OCI-LY3 (cell line): ENCODE measurements at regions not wholly inside any gene's neighbourhood (a gene's known extent, or its start where the extent isn't known, plus 50 kb on each side); places are given as distances from the start of the nearest gene placed in this dataset.

Experiments
- H2AFZ ChIP-seq: fragments of 200-600, 300-600 bp; shearing (Covaris generic); 2 replicates; pipeline ENCODE4 v1.6.0; 2014; ENCODE audit warnings: antibody characterized with exemption, low read depth, low read length
- H3K27ac ChIP-seq: fragments of 200-600, 300-600 bp; sonication (generic); 2 replicates; pipeline ENCODE4 v1.5.1; 2014; ENCODE audit warnings: mild to moderate bottlenecking, low read length, moderate library complexity, mixed read lengths
- H3K27me3 ChIP-seq: fragments of 200-600, 300-600 bp; sonication (generic); 2 replicates; pipeline ENCODE4 v1.6.1; 2014; ENCODE audit warnings: low read depth, low read length, mixed read lengths
- H3K36me3 ChIP-seq: fragments of 200-600, 300-600 bp; sonication (generic); replicated peaks from 2 replicates; pipeline ENCODE3; 2014; ENCODE audit warnings: low read depth, low read length, mixed read lengths
- H3K4me1 ChIP-seq: fragments of 300-600, 200-600 bp; sonication (generic); 2 replicates; pipeline ENCODE4 v1.6.1; 2014; ENCODE audit warnings: low read length, mixed read lengths
- H3K4me2 ChIP-seq: fragments of 200-600, 300-600 bp; sonication (generic); 2 replicates; pipeline ENCODE4 v1.6.1; 2014; ENCODE audit warnings: low read length, mixed read lengths
- H3K4me3 ChIP-seq: fragments of 300-600, 200-600 bp; sonication (generic); 2 replicates; pipeline ENCODE4 v1.5.1; 2014; ENCODE audit warnings: antibody characterized with exemption, mild to moderate bottlenecking, low read length, moderate library complexity
- H3K79me2 ChIP-seq: fragments of 300-600, 200-600 bp; shearing (Covaris generic); 2 replicates; pipeline ENCODE4 v1.6.1; 2014; ENCODE audit warnings: mild to moderate bottlenecking, low read length, mixed read lengths
- H3K9ac ChIP-seq: fragments of 300-600, 200-600 bp; shearing (Covaris generic); 2 replicates; pipeline ENCODE4 v1.6.0; 2014; ENCODE audit warnings: mild to moderate bottlenecking, low read length, moderate library complexity
- H3K9me3 ChIP-seq: fragments of 200-600, 300-600 bp; shearing (Covaris generic); 2 replicates; pipeline ENCODE4 v1.6.1; 2014; ENCODE audit warnings: low read length, mixed read lengths; ENCODE audit not compliant: insufficient read depth
- H4K20me1 ChIP-seq: fragments of 200-600, 300-600 bp; sonication (generic); 2 replicates; pipeline ENCODE4 v1.6.1; 2016; ENCODE audit warnings: low read length, mixed read lengths; ENCODE audit not compliant: insufficient read depth
- EZH2phosphoT487 ChIP-seq: fragments of 200-600 bp; shearing (Covaris generic); IDR thresholded peaks from 2 replicates; pipeline ENCODE4 v1.6.1; 2018; ENCODE audit warnings: antibody characterized with exemption, mixed run types, low read depth
- TF ChIP-seq, protein P1 (sequence below): fragments of 200-600, 300-600 bp; sonication (generic); IDR thresholded peaks from 2 replicates; pipeline ENCODE4 v1.5.1; 2014; ENCODE audit warnings: antibody characterized with exemption, low read length, low read depth

DNA sequence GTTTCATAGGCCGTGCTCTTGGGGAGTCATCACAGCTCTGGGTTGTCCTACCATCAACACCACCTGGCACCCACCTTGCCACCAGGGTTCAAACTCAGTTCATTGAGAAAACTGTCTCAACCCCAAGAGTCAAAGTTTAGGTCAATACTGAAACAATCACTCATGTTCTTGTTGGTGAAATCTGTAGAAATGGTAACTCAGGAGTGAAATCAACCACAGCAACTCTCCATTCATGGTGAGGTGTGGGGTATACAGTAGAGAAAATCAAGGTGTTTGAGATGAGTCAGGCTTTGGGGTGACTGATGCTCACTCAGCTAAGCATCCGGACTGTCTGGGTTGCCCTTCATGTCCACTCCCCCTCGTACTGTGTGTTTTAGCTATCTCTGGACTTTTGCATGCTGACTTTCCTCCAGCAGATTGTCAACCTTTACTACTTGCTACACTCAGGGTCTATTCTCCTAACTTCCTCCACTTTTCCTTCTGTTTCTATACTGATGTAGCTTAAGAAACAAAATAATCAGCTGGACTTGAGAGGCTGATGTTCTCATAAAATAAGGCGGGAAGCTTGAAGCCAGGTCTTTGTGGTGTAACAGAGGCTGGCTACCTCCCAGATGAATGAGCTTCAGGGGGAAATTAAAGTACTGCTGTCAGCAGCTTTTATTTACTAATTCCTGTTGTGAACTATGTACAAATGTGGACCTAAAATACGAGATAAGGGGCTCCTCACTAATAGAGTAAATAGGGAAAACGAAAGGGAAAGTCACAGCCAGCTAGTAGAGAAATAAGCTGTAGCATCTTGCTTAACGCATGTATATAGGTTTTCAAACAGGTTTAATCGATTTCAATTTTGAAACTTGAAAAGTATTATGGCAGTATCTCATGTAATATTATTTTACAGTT is 173.6 kb upstream of the AKR1E2 start:
- 0 out of 2 replicates have a peak overlapping the region, but pooled peaks have one; percentile 32 for H2AFZ ChIP-seq
- no peaks in the 10 kb centered on the region for H3K36me3 ChIP-seq
- no peak for TF ChIP-seq EZH2phosphoT487
- TF ChIP-seq, protein P1, sequence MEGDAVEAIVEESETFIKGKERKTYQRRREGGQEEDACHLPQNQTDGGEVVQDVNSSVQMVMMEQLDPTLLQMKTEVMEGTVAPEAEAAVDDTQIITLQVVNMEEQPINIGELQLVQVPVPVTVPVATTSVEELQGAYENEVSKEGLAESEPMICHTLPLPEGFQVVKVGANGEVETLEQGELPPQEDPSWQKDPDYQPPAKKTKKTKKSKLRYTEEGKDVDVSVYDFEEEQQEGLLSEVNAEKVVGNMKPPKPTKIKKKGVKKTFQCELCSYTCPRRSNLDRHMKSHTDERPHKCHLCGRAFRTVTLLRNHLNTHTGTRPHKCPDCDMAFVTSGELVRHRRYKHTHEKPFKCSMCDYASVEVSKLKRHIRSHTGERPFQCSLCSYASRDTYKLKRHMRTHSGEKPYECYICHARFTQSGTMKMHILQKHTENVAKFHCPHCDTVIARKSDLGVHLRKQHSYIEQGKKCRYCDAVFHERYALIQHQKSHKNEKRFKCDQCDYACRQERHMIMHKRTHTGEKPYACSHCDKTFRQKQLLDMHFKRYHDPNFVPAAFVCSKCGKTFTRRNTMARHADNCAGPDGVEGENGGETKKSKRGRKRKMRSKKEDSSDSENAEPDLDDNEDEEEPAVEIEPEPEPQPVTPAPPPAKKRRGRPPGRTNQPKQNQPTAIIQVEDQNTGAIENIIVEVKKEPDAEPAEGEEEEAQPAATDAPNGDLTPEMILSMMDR = no peak
- H3K27me3 ChIP-seq = no peaks in the 10 kb centered on the region
- H4K20me1 ChIP-seq = no peaks in the 10 kb centered on the region
- no peak overlapping the region for H3K4me3 ChIP-seq
- H3K9ac ChIP-seq = peak overlapping the region; percentile 4; the same call in 1 of the 2 replicates
- H3K4me2 ChIP-seq = peak overlapping the region; percentile 15
- peak overlapping the region; percentile 74 for H3K27ac ChIP-seq
- peaks cover 38% of the 10 kb centered on the region for H3K4me1 ChIP-seq
- H3K79me2 ChIP-seq = no peaks in the 10 kb centered on the region
- H3K9me3 ChIP-seq = no peaks in the 10 kb centered on the region

DNA sequence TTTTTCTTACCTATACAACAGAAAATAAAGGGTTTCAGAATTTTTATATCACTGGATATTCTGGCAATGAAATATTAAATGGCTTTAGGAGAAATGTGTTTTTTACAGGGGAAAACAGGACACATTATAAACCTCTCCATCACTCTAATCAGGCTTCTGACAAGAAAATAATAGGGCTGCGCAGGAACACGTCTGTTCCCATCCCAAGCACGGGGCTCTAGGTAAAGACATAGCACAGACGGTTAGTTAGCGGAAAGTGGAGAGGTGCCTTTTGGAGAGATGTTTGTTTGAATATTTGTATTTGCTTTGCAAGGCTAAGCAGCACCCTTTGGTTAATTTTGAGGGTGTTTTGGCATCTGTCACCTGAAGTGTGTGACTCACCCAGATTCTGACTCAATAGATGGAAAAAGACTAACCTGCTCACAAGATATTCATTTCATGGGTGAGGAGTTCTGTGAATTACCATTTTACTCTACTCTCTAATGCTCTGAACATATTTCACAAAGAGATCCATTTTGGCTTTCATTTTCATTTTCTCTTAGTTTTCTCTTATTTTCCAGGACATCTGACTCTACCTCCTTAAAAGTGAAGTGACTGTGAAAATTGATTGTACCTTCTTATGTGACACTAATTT is 174.5 kb upstream of the AKR1E2 start:
- H3K27me3 ChIP-seq = no peaks in the 10 kb centered on the region
- peak overlapping the region; percentile 15 for H3K4me2 ChIP-seq
- H2AFZ ChIP-seq = peak overlapping the region; percentile 32; the same call in 1 of the 2 replicates
- peak overlapping the region; percentile 4; the same call in 1 of the 2 replicates for H3K9ac ChIP-seq
- H3K4me3 ChIP-seq = no peak overlapping the region
- H3K79me2 ChIP-seq = no peaks in the 10 kb centered on the region
- no peaks in the 10 kb centered on the region for H3K36me3 ChIP-seq
- TF ChIP-seq EZH2phosphoT487 = no peak
- TF ChIP-seq, protein P1 = no peak
- H3K27ac ChIP-seq = peak overlapping the region; percentile 74
- H3K9me3 ChIP-seq = no peaks in the 10 kb centered on the region
- no peaks in the 10 kb centered on the region for H4K20me1 ChIP-seq
- H3K4me1 ChIP-seq = peaks cover 38% of the 10 kb centered on the region

DNA sequence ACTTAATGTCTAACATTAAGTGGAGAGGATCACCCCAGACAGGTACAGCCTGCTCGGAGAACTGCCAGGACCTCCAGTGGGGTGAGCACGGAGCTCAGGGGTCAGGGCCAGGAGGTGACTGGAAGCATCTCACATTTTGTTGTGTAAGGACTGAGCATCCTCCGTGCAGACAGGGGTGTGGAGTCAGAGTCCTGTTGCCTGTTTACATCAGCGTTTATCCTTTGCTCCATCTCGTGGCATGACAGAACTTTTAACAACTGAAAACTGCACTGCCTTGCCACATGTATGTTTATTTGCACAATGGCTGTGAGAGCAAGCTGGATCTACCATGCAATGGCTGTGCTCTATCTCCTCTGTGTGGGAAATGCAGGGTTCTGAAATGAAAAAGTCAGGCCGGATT is 175.4 kb upstream of the AKR1E2 start:
- H3K79me2 ChIP-seq = no peaks in the 10 kb centered on the region
- H3K4me1 ChIP-seq = peaks cover 37% of the 10 kb centered on the region
- H3K36me3 ChIP-seq = no peaks in the 10 kb centered on the region
- no peaks in the 10 kb centered on the region for H4K20me1 ChIP-seq
- TF ChIP-seq, protein P1 = no peak
- no peak for TF ChIP-seq EZH2phosphoT487
- no peak overlapping the region; the same call in 1 of the 2 replicates for H3K27ac ChIP-seq
- H3K4me3 ChIP-seq = no peak overlapping the region
- no peak overlapping the region for H3K4me2 ChIP-seq
- H2AFZ ChIP-seq = peak overlapping the region; percentile 8; the same call in 1 of the 2 replicates
- no peaks in the 10 kb centered on the region for H3K27me3 ChIP-seq
- H3K9me3 ChIP-seq = no peaks in the 10 kb centered on the region
- H3K9ac ChIP-seq = no peak overlapping the region
